ENCODE measurements at regions not wholly inside any gene's neighbourhood (a gene's known extent, or its start where the extent isn't known, plus 50 kb on each side); places are given as distances from the start of the nearest gene placed in this dataset.

DNA sequence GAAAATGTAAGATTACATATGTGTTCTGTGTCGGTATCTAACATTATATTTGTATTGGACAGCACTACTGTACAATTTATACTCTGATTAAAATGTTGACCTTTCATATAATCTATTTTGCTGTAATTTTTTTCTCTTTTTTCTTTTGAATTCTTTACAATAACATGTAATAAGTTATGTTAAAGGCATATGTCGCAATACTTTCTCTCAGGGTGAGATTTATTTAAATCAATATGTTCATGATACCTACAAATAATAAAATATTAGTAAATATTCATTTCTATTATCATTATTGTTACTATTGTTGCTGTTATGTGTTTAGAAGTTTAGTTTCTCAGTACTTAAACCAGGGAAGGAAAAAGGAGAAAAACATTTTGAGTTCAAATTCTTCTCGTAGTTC, 807.4 kb downstream of the STIM2 start:
- no peak for TF ChIP-seq EP300 (IDR thresholded peaks at IDR 0.05)
- no peak for TF ChIP-seq POLR2AphosphoS5 (IDR thresholded peaks at IDR 0.05)
- no peak for TF ChIP-seq POLR2A (IDR thresholded peaks at IDR 0.05)
